ENCODE measurements at regions not wholly inside any gene's neighbourhood (a gene's known extent, or its start where the extent isn't known, plus 50 kb on each side); places are given as distances from the start of the nearest gene placed in this dataset.
A peak's percentile ranks its signal among the peaks of the same experiment; 100 is the strongest.

DNA sequence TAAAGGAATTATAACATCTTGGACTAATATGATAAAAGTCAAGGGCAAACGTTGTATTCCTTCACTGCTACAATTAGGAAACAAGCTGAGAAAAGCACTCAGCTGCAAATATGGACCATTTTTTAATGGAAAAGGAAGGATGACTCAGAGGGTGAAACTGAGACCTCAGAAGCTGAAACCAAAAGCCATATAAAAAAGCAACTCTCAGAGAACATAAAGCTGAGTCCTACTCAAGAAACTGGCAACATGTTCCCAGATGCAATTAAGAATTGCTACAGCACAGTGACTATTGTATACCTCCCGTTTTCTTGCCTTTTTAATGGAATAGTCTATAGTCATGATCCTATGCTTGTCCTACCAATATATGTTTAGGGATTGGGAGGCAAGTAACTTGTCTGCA, 1106.4 kb upstream of the INTU start:
- Histone ChIP-seq H3K4me2 (ENCODE audit: unreplicated experiment) (no peak overlapping the region), H3K9ac (no peak overlapping the region), H3K27me3 (replicated peaks; ENCODE audit: insufficient read depth) (no peaks in the 10 kb centered on the region), H3K27ac (no peak overlapping the region), H2AFZ (no peak overlapping the region), H3K9me3 (ENCODE audit: low read depth) (no peaks in the 10 kb centered on the region), H3F3A (ENCODE audit: insufficient read depth) (no peaks in the 10 kb centered on the region), H3K9me2 (ENCODE audit: insufficient read depth) (no peaks in the 10 kb centered on the region; the same call in 1 of the 2 replicates), H3K4me1 (ENCODE audit: insufficient read depth) (no peaks in the 10 kb centered on the region), H3K36me3 (ENCODE audit: low read depth) (no peaks in the 10 kb centered on the region), H3K4me3 (no peak overlapping the region), H3K79me2 (ENCODE audit: insufficient read depth) (no peaks in the 10 kb centered on the region), H4K20me1 (ENCODE audit: insufficient read depth) (no peaks in the 10 kb centered on the region)
- in situ Hi-C loops (cut with MboI), result no loop called here
- 43 to 54% methylated on average over 2 of the region's 2 CpGs for WGBS, 2 experiments (ENCODE audit: low coverage in 1 of 2, low lambda C conversion rate in 2 of 2, missing lambda C conversion rate in 2 of 2)
- DNase-seq, result peak; percentile 2
- TF ChIP-seq EZH2 (IDR thresholded peaks at IDR 0.05; ENCODE audit: insufficient read depth, poor library complexity, severe bottlenecking), result no peak
- no peak for TF ChIP-seq EZH2phosphoT487 (IDR thresholded peaks at IDR 0.05; ENCODE audit: insufficient read depth, low read depth)

DNA sequence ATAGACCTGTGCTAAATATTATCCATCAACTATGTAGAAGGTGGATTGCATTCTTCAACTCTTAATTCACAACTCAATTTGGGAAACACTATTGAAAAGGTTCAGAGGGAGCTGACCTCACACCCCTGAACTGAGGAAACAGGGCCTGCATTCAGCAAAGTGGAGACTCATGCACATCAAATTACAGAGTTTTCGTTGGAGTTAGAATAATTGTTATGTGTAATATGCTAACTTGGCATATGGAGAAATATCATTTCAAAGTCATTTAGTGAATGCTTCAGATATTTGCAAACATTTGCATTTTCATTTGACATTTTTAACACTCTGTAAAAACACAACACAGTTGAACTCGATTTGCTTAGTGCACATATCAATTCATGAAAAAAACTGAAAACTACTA, 1102.8 kb upstream of the INTU start:
- H3K4me3 ChIP-seq, result no peak overlapping the region
- H2AFZ ChIP-seq, result peak overlapping the region; percentile 19; the same call in 1 of the 2 replicates
- TF ChIP-seq EZH2 (IDR thresholded peaks at IDR 0.05; ENCODE audit: insufficient read depth, poor library complexity, severe bottlenecking) (no peak), EZH2phosphoT487 (IDR thresholded peaks at IDR 0.05; ENCODE audit: insufficient read depth, low read depth) (no peak)
- H3K36me3 ChIP-seq (ENCODE audit: low read depth), result no peaks in the 10 kb centered on the region
- H3K9me3 ChIP-seq (ENCODE audit: low read depth), result no peaks in the 10 kb centered on the region
- H3K9me2 ChIP-seq (ENCODE audit: insufficient read depth), result no peaks in the 10 kb centered on the region; the same call in 1 of the 2 replicates
- DNase-seq, result no peak
- H3K27me3 ChIP-seq (replicated peaks; ENCODE audit: insufficient read depth), result no peaks in the 10 kb centered on the region
- in situ Hi-C loops (cut with MboI), result no loop called here
- no peak overlapping the region for H3K9ac ChIP-seq
- H3F3A ChIP-seq (ENCODE audit: insufficient read depth), result no peaks in the 10 kb centered on the region
- H3K27ac ChIP-seq, result no peak overlapping the region
- 46 to 56% methylated on average over 2 of the region's 2 CpGs for WGBS, 2 experiments (ENCODE audit: low coverage in 1 of 2, low lambda C conversion rate in 2 of 2, missing lambda C conversion rate in 2 of 2)
- H3K4me1 ChIP-seq (ENCODE audit: insufficient read depth), result no peaks in the 10 kb centered on the region
- no peaks in the 10 kb centered on the region for H3K79me2 ChIP-seq (ENCODE audit: insufficient read depth)
- H3K4me2 ChIP-seq (ENCODE audit: unreplicated experiment), result no peak overlapping the region
- no peaks in the 10 kb centered on the region for H4K20me1 ChIP-seq (ENCODE audit: insufficient read depth)

DNA sequence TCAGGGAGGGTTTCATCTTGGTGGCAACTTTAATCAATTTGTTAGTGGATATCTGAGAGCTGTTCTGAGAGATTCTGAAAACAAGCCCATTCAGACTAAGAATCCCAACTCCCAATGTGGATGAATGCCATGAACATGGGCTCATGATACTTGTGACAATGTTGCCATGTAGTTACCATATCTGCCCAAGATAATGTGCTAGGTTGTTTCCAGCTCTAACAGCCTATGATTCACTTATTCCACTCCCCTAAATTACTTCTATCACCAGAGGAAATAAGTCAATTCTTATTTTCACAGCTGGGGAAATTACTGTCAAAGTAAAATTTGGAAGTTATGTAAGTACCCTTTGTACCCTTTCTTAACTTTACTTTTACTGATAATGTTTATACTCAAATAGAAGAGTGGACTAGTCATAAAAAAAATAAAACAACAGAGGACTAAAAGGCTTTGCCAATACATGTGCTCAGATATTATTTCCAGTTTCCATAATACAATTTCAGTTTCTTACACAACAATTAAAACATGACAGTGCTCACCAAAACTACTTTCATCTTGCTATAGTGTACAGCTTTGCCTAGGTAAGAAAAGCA, 1101.7 kb upstream of the INTU start:
- H3K9me3 ChIP-seq (ENCODE audit: low read depth), result no peaks in the 10 kb centered on the region
- DNase-seq, result no peak
- H3K27ac ChIP-seq, result no peak overlapping the region
- in situ Hi-C loops (cut with MboI), result no loop called here
- no peaks in the 10 kb centered on the region for H3K27me3 ChIP-seq (replicated peaks; ENCODE audit: insufficient read depth)
- H2AFZ ChIP-seq, result no peak overlapping the region
- H3K4me3 ChIP-seq, result no peak overlapping the region
- H3F3A ChIP-seq (ENCODE audit: insufficient read depth), result no peaks in the 10 kb centered on the region
- H3K9me2 ChIP-seq (ENCODE audit: insufficient read depth), result no peaks in the 10 kb centered on the region; the same call in none of the 2 replicates
- H4K20me1 ChIP-seq (ENCODE audit: insufficient read depth), result no peaks in the 10 kb centered on the region
- no peaks in the 10 kb centered on the region for H3K4me1 ChIP-seq (ENCODE audit: insufficient read depth)
- no peak overlapping the region for H3K4me2 ChIP-seq (ENCODE audit: unreplicated experiment)
- TF ChIP-seq EZH2phosphoT487 (IDR thresholded peaks at IDR 0.05; ENCODE audit: insufficient read depth, low read depth), result no peak
- TF ChIP-seq EZH2 (IDR thresholded peaks at IDR 0.05; ENCODE audit: insufficient read depth, poor library complexity, severe bottlenecking), result no peak
- no peaks in the 10 kb centered on the region for H3K36me3 ChIP-seq (ENCODE audit: low read depth)
- H3K9ac ChIP-seq, result no peak overlapping the region
- no peaks in the 10 kb centered on the region for H3K79me2 ChIP-seq (ENCODE audit: insufficient read depth)

DNA sequence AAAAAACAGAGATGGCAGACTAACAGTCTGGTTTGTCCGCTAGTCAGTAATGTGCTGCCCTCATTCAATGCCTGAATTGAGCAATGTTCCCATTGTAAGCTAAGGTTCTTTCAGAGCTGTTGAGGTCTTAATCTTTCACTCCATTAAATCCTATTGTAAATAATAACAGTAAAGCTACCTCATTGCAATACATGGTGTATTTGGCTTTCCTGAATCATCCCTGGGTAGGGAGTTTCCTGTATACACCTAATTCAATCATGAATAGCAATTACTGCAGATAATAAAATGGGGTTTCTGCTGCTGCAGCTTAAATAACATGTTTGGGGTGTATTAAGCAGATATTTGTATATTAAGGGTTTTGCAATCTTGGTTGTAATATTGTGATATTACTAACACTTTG, 1100.2 kb upstream of the INTU start:
- 93 to 97% methylated on average over 1 of the region's 1 CpG for WGBS, 2 experiments (ENCODE audit: low coverage in 1 of 2, low lambda C conversion rate in 2 of 2, missing lambda C conversion rate in 2 of 2)
- H4K20me1 ChIP-seq (ENCODE audit: insufficient read depth), result no peaks in the 10 kb centered on the region
- in situ Hi-C loops (cut with MboI), result no loop called here

More for the DNA sequence above, 1100.2 kb upstream of the INTU start:
- TF ChIP-seq EZH2phosphoT487 (IDR thresholded peaks at IDR 0.05; ENCODE audit: insufficient read depth, low read depth) (no peak), EZH2 (IDR thresholded peaks at IDR 0.05; ENCODE audit: insufficient read depth, poor library complexity, severe bottlenecking) (no peak)
- DNase-seq, result no peak
- H3K4me3 ChIP-seq, result no peak overlapping the region
- H3K4me1 ChIP-seq (ENCODE audit: insufficient read depth), result no peaks in the 10 kb centered on the region
- H3K9ac ChIP-seq, result no peak overlapping the region
- H3K79me2 ChIP-seq (ENCODE audit: insufficient read depth), result no peaks in the 10 kb centered on the region
- H3K36me3 ChIP-seq (ENCODE audit: low read depth), result no peaks in the 10 kb centered on the region
- no peak overlapping the region for H3K4me2 ChIP-seq (ENCODE audit: unreplicated experiment)
- H3K27me3 ChIP-seq (replicated peaks; ENCODE audit: insufficient read depth), result no peaks in the 10 kb centered on the region
- no peak overlapping the region for H3K27ac ChIP-seq
- H2AFZ ChIP-seq, result no peak overlapping the region
- H3K9me2 ChIP-seq (ENCODE audit: insufficient read depth), result no peaks in the 10 kb centered on the region; the same call in none of the 2 replicates
- no peaks in the 10 kb centered on the region for H3F3A ChIP-seq (ENCODE audit: insufficient read depth)
- H3K9me3 ChIP-seq (ENCODE audit: low read depth), result no peaks in the 10 kb centered on the region

Measured in GM23248 (cell line).